LNCAP (cell line): ENCODE measurements at regions not wholly inside any gene's neighbourhood (a gene's known extent, or its start where the extent isn't known, plus 50 kb on each side); places are given as distances from the start of the nearest gene placed in this dataset.

Source experiments
- TF ChIP-seq, protein P1 (sequence below): fragments of 450-650 bp; IDR thresholded peaks from 2 replicates; pipeline ENCODE4 v1.5.1; 2017; ENCODE audit warnings: mild to moderate bottlenecking

DNA sequence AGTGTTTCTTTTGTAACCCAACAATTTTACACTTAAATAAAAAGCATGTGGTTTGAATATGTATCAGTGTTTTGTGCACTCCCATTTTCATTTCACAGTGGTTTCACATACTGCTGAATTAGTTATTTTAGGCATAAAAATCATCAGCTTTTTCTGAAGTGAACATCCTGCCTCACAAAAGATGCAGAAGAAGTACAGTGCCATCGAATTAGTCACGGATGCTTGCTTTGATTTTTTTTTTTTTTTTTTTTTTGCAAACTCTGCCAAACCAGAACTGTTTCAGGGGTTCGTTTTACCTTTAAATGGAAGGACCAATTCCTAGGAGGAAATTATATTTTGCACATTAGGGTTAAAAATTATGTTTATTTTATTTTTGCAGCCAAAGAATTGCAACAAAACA is 158.6 kb downstream of the RPS12 start:
- TF ChIP-seq, protein P1, sequence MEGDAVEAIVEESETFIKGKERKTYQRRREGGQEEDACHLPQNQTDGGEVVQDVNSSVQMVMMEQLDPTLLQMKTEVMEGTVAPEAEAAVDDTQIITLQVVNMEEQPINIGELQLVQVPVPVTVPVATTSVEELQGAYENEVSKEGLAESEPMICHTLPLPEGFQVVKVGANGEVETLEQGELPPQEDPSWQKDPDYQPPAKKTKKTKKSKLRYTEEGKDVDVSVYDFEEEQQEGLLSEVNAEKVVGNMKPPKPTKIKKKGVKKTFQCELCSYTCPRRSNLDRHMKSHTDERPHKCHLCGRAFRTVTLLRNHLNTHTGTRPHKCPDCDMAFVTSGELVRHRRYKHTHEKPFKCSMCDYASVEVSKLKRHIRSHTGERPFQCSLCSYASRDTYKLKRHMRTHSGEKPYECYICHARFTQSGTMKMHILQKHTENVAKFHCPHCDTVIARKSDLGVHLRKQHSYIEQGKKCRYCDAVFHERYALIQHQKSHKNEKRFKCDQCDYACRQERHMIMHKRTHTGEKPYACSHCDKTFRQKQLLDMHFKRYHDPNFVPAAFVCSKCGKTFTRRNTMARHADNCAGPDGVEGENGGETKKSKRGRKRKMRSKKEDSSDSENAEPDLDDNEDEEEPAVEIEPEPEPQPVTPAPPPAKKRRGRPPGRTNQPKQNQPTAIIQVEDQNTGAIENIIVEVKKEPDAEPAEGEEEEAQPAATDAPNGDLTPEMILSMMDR = no peak

DNA sequence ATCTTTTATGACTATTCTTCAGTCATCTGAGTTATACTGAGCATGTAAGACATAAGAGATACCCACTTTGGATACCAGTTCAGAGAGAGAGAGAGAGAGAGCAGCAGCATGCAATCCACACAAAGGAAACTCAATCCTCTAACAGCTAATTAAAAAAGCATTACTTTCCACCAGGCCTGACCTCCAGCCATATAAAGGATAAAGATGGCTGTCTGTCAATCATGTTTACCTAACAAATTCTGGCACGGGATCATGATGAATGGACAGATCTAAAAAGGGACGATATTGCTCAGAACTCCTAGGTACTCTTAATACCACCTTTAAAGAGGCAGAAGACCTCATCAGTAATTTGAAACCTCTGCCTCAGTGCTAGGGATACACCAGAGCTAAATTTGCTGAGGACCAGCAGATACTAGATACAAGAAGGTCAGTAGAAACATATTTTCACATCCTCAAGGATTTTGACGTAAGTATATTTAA is 159.2 kb downstream of the RPS12 start:
- TF ChIP-seq, protein P1 = no peak

DNA sequence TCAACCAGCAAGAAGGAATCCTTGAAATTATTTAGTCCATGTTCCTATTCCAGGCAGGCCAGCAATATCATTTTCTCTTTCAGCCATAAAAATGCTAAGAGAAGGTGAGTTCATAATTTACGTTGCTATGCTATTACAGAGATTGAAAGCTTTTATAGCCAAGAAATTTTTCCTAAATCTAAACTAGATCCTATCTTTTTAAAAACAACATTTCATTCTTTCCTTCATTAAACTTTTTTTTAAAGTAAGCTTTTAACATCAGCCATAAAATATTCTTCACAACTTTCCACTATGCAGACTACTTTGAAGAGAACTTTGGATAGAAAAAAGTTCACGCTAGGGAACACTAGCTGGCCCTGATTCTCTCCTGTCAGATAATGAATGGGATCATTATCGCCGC is 159.8 kb downstream of the RPS12 start:
- TF ChIP-seq, protein P1 = no peak

DNA sequence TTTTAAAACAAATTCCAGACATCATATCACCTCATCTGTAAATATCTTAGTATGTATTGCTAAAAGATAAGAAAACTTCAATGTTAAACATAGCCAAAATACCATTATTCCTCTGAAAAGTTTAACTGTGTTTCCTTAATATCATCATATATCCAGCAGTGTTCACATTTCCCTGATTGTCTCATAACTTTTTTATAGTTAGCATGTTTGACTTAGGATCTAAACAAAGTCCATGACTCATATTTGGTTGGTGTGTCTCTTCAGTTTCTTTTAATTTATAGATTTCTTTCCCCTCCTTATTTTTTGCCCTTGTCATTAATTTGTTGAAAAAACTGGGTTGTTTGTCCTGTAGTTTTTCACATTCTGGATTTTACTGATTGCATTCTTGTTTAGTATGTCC is 163.0 kb downstream of the RPS12 start:
- TF ChIP-seq, protein P1 = no peak

DNA sequence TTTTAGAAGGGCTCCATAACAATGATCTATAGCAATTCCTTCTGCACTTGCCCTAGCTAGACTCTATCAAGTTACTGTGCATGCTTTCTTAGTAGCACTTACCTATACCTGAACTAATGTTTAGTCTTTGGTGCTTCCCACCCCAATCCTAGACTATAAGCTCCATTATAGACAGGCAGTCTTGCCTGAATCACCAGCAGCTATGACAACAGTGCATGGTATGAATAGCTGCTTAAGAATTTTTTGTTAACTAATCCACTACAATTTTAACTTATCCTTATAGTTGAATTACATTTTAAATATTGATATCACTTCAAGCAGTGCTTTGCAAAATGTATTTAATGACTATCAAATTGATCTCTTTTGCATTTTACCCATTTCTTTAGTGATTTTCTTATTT is 164.3 kb downstream of the RPS12 start:
- TF ChIP-seq, protein P1 = no peak

DNA sequence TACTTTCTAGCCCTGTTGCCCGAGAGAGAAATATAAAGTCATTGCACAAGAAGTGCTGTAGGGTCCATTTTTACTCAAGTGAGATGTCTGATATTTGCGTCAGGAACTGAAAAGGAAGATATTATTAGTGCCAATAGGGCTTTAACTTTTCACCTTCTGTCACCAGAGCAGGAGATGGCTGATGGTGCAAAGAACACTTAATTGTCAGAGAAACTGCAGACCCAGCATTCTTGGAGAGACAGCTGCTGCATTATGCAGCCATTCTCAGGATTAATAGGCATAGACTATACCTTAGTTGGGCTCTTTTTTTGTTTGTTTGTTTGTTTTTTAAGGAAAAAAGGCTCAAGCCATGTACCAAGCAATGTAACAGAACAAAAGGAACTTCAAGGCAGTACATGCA is 179.4 kb downstream of the RPS12 start:
- TF ChIP-seq, protein P1 = no peak

DNA sequence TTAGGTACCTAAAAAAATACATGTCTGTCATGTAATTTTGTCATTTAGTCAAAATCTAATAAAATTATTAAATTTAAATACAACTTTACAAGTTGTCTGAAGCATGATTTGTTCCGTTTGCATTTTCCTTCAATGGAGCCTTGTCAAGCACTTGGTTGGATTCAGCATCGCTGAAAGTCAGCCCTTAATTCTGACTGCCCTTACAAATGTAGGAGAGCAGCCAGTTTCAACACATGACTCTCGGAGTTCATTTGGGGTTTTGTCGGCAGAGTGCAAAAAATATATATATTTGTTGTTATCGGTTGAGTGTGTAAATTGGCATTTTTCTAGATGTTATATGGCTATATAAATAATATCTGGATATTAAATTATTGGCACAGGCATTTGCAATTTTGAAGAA is 180.6 kb downstream of the RPS12 start:
- TF ChIP-seq, protein P1 = no peak

DNA sequence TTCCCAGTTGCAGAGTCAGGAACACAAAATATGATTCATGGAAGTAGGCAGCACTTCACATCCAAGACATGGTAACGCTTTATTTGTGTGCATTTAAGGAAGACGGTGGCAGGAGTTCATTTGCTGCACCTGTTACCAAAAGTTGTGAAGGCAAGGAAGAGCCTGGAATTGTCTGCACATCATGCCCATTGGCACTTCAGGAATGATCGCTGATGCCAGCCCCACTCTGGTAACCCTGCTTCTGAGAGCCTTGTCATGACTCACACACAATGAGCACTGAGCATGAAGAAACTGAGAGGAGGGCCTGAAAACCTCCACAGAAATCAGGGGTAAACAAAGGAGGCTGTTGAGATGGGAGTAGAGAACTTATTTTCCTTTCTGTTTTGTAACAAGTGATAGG is 181.1 kb downstream of the RPS12 start:
- TF ChIP-seq, protein P1 = no peak
